ES-I3 (cell line): ENCODE measurements at regions not wholly inside any gene's neighbourhood (a gene's known extent, or its start where the extent isn't known, plus 50 kb on each side); places are given as distances from the start of the nearest gene placed in this dataset.

Experiments
- H3K36me3 ChIP-seq: 2 replicates; pipeline ENCODE4 v1.6.1; 2013; ENCODE audit warnings: mild to moderate bottlenecking, low read length, control low read depth, moderate library complexity; ENCODE audit not compliant: insufficient read depth
- H3K4me1 ChIP-seq: 2 replicates; pipeline ENCODE4 v1.6.1; 2013; ENCODE audit warnings: mild to moderate bottlenecking, control low read depth, low read length; ENCODE audit not compliant: insufficient read depth
- H3K9ac ChIP-seq: 2 replicates; pipeline ENCODE4 v1.6.1; 2013; ENCODE audit warnings: low read depth, mild to moderate bottlenecking, low read length, moderate library complexity
- H3K9me3 ChIP-seq: 2 replicates; pipeline ENCODE4 v1.6.1; 2013; ENCODE audit warnings: mild to moderate bottlenecking, low read length, moderate library complexity; ENCODE audit not compliant: control insufficient read depth, insufficient read depth

DNA sequence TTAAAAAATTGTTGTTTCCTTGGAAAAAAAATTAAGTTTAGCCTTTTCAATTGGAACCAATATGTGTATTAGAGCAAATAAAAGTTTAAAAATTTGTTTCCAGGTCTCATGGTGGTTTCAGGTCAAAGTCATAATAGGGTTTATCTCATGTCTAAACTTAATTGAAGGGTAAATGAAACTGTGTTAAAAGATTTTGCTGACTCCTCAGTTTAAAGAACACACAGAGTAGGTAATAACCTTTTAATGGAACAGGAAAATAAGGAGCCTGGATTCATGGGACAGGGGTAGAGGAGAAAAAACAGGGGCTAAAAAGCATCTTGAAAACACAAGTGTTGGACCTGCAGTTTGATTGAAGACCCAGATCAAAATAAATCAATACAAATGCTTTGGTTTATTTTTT, 190.6 kb downstream of the MFSD1 start:
- Histone ChIP-seq H3K9me3 (no peaks in the 10 kb centered on the region), H3K36me3 (no peaks in the 10 kb centered on the region), H3K4me1 (no peaks in the 10 kb centered on the region), H3K9ac (no peak overlapping the region)

GRCh38 chr3:158994386-158994785, 192.5 kb downstream of the MFSD1 start:
- H3K9ac ChIP-seq, result no peak overlapping the region
- H3K9me3 ChIP-seq, result no peaks in the 10 kb centered on the region
- H3K36me3 ChIP-seq, result no peaks in the 10 kb centered on the region
- H3K4me1 ChIP-seq, result no peaks in the 10 kb centered on the region

- no peaks in the 10 kb centered on the region for H3K9me3 ChIP-seq
Observed at GRCh38 chr3:159001711-159002110, 199.9 kb downstream of the MFSD1 start.

GRCh38 chr3:159005137-159005536, 203.3 kb downstream of the MFSD1 start:
- Histone ChIP-seq H3K9me3 (no peaks in the 10 kb centered on the region), H3K4me1 (no peaks in the 10 kb centered on the region), H3K9ac (no peak overlapping the region), H3K36me3 (no peaks in the 10 kb centered on the region)

More at GRCh38 chr3:159001711-159002110, 199.9 kb downstream of the MFSD1 start:
- Histone ChIP-seq H3K9ac (no peak overlapping the region), H3K4me1 (no peaks in the 10 kb centered on the region), H3K36me3 (no peaks in the 10 kb centered on the region)

GRCh38 chr3:159007331-159007730, 205.5 kb downstream of the MFSD1 start:
- Histone ChIP-seq H3K9me3 (no peaks in the 10 kb centered on the region), H3K9ac (no peak overlapping the region), H3K36me3 (no peaks in the 10 kb centered on the region), H3K4me1 (no peaks in the 10 kb centered on the region)

DNA sequence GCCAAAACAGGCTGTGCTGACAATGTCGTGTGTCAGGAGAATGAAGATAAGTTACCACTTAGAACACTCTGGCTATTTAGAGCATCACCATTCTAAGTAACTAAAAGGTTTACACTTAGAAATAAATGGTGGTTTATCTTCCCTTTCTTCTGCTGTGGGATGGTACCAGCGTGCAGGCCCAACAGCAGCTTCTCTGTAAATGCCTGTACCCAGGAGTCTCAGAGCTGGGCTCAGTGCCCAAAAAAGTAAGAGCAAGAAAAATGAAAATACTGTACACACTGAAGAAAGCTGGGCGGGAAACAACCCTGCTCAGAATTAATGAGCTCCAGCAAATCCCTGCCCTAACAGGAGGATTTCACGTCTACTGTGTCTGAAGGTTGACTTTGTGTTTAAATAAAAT, 206.5 kb downstream of the MFSD1 start:
- no peak overlapping the region for H3K9ac ChIP-seq
- H3K4me1 ChIP-seq, result no peaks in the 10 kb centered on the region
- H3K36me3 ChIP-seq, result no peaks in the 10 kb centered on the region
- no peaks in the 10 kb centered on the region for H3K9me3 ChIP-seq

- Histone ChIP-seq H3K4me1 (no peaks in the 10 kb centered on the region), H3K9ac (no peak overlapping the region), H3K9me3 (peaks cover 6% of the 10 kb centered on the region; the same call in 1 of the 2 replicates), H3K36me3 (no peaks in the 10 kb centered on the region)
Observed at GRCh38 chr3:159018341-159018740, 216.5 kb downstream of the MFSD1 start.

DNA sequence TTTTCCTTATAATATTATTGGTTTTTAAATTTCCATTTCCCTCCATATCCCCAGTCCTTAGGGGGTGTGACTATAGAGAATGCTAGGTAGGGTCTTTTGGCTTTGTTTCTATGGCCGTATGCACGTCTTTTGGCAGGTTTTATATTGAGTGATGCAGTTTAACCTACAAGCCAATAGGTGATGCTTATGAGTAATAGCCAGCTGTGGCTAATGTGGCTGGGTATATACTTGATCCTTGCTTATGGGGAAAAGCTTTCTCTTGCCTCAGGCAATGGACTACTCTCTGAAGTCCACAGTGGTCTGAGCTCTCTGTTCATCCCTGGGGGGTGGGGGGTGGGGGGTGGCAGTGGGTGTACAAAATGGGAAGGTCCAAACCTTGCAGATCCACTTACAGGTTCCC, 223.9 kb downstream of the MFSD1 start:
- Histone ChIP-seq H3K36me3 (no peaks in the 10 kb centered on the region), H3K9me3 (peaks cover 6% of the 10 kb centered on the region; the same call in 1 of the 2 replicates), H3K4me1 (no peaks in the 10 kb centered on the region), H3K9ac (no peak overlapping the region)

DNA sequence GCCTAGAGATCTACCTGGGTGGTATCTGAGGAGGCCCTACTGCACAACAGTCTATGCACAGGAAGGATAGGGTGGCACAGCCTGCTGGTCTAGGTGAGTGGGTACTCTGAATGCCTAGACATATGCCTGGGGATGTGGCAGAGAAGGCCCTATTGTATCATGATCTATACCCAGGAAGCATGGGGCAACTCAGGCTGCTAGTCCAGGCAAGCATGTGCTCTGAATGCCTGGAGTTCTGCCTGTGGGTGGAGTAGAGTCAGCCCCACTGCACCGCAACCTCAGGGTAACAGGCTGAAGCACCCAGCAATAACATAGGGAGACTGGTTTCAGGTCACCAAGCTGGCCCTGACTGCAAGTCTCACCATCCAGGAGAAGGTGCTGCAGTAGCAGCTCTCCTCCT, 224.7 kb downstream of the MFSD1 start:
- Histone ChIP-seq H3K4me1 (no peaks in the 10 kb centered on the region), H3K36me3 (no peaks in the 10 kb centered on the region), H3K9me3 (peaks cover 6% of the 10 kb centered on the region; the same call in 1 of the 2 replicates), H3K9ac (no peak overlapping the region)

DNA sequence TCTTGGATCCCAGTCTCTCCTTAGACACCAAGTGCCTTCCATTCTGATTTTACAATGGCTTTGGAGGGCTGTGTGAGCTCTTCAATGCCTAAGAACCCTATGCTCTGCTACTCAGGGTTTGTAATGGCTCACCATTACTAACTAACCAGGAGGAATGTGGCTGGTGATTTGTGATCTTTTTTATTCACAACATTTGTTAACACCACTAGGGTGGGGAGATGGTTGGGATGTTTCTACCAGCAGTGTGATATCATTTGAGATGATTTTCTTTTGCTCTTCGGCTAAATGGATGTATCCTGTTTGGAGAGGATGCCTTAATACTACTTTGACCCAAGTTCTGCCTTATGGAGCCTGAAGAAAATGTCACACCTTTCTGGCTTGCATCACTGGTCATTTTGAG, 226.9 kb downstream of the MFSD1 start:
- H3K36me3 ChIP-seq, result no peaks in the 10 kb centered on the region
- H3K9ac ChIP-seq, result no peak overlapping the region
- no peaks in the 10 kb centered on the region for H3K9me3 ChIP-seq
- no peaks in the 10 kb centered on the region for H3K4me1 ChIP-seq

DNA sequence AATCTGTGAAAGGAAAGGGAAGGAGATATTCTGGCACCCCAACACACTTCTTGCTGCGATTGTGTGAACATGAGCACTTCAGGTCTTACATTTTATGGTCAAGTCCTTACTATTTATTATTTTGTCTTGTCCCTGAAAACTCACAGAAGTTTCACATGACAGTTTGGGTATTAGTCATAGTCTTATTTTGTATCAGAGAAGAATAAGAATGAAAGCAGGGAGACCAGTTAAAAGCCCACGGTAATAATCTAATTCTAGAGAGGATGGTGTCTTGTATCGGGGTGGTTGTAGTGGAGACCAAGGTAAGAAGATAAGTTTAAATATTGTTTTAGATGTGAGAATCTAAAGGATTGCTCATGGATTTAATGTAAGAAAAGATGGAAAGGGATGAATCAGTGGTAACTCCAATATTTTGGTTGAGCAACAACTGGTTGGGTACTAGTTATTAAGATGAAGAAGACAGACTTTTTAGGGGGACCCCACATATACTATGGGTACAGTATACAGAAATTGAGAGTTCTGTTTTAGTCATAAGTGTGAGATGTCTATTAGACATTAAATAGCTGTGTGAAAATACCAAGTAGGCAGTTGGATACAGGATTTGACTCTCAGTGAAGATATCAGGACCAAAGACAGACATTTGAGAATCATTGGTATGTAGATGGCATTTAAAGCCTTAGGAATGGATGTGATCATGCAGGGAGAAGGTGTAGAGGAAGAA, 227.6 kb downstream of the MFSD1 start:
- Histone ChIP-seq H3K36me3 (no peaks in the 10 kb centered on the region), H3K9ac (no peak overlapping the region), H3K9me3 (no peaks in the 10 kb centered on the region), H3K4me1 (no peaks in the 10 kb centered on the region)

- no peaks in the 10 kb centered on the region for H3K36me3 ChIP-seq
- H3K4me1 ChIP-seq, result no peaks in the 10 kb centered on the region
- no peaks in the 10 kb centered on the region for H3K9me3 ChIP-seq
- H3K9ac ChIP-seq, result no peak overlapping the region
Observed at GRCh38 chr3:159030138-159030670, 228.3 kb downstream of the MFSD1 start.

- Histone ChIP-seq H3K4me1 (no peaks in the 10 kb centered on the region), H3K36me3 (no peaks in the 10 kb centered on the region), H3K9ac (no peak overlapping the region), H3K9me3 (no peaks in the 10 kb centered on the region)
Observed at GRCh38 chr3:159030886-159031679, 229.2 kb downstream of the MFSD1 start.

DNA sequence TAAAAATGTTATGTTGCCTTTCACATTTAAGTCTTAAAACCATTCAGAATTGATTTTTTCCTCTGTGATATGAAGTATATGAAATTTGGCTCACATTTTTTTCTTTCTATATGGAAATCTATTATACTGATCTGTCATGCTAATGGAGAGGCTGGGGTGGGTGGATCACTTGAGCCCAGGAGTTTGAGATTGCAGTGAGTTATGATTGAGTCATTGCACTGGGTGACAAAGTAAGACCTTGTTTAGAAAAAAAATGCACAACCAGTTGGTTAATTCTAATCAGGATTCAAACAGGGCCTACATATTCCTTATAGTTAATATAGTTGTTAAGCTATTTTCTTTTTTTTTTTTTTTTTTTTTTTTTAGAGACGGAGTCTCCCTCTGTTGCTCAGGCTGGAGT, 230.5 kb downstream of the MFSD1 start:
- Histone ChIP-seq H3K36me3 (no peaks in the 10 kb centered on the region), H3K4me1 (no peaks in the 10 kb centered on the region), H3K9me3 (no peaks in the 10 kb centered on the region), H3K9ac (no peak overlapping the region)

GRCh38 chr3:159038405-159038804, 236.6 kb downstream of the MFSD1 start:
- Histone ChIP-seq H3K9ac (no peak overlapping the region), H3K9me3 (no peaks in the 10 kb centered on the region), H3K36me3 (no peaks in the 10 kb centered on the region), H3K4me1 (no peaks in the 10 kb centered on the region)
